ENCODE measurements at regions not wholly inside any gene's neighbourhood (a gene's known extent, or its start where the extent isn't known, plus 50 kb on each side); places are given as distances from the start of the nearest gene placed in this dataset.

DNA sequence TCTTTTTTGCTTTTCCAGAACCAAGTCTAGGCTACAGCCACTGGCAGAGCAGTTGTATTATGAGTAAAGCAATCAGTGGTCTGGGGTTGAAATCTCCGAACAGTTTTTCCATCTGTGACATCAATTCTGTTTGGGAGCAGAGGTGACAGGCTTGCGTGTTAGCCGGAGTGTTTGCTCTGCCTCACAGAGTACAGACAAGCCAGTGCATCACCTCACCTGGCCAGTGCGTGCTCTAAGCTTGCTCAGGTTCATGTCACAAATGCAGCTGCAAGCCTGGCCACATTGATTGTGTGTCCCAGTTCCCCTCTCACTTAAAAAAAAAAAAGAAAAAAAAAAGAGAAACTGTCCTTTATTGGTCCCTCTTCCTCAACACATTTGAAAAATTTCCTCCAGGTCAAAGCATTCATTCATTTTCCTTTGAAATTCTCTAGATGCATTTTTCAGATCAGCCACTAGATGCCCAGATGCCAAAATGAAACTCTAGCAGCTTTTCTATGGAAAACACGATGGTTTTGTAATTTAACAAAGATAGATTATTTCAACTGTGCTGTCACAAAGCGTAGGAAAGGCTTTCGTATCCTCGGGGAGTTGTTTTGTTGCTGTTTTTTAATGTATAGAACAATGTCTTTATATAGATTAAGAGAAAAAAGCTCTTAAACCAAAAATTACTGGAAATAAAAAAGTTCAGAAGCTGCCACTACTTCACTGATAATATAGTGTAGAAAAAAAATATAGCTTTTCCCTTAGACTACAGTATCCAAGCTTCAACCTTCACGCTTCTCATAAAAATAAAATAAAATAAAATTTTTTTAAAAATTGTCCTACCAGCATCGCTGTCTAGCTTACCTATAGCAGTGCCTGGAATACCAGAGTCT is 585.5 kb downstream of the TLE1 start:
- no peak for DNase-seq (ENCODE audit: low read depth)

DNA sequence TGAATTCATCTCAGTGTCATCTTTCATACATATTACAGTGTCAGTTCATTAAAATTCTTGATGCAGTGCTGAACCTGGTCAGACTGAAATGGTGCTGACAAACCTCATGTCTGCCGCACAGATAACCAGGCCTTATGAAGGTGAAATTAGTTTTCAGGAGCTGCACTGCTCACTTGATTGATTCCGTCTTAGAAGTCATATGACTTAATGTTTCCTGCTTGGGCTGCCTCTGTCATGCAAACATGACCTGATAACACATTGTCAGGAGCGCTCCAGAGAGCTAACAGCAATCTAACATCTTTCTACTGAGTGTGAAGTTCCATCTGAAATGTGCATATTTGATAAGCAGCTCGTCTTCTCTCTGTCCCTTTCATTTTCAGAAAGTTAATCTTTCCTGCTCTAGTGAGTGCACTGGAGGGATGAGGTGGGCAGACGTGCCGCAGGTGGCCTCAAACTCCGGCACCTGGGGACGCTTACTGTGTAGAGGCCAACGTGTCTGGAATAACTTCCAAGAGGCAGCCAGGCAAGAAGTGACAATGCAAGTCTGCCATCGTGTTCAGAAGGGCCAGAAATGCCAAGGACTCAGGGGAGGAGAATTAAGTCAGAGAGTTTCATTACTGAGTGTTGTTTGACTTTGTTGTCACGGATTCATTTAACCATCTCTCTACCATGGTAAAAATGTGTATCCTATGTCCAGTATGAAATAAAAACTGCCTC is 592.1 kb downstream of the TLE1 start:
- no peak for DNase-seq (ENCODE audit: low read depth)
- TF ChIP-seq, protein P1, sequence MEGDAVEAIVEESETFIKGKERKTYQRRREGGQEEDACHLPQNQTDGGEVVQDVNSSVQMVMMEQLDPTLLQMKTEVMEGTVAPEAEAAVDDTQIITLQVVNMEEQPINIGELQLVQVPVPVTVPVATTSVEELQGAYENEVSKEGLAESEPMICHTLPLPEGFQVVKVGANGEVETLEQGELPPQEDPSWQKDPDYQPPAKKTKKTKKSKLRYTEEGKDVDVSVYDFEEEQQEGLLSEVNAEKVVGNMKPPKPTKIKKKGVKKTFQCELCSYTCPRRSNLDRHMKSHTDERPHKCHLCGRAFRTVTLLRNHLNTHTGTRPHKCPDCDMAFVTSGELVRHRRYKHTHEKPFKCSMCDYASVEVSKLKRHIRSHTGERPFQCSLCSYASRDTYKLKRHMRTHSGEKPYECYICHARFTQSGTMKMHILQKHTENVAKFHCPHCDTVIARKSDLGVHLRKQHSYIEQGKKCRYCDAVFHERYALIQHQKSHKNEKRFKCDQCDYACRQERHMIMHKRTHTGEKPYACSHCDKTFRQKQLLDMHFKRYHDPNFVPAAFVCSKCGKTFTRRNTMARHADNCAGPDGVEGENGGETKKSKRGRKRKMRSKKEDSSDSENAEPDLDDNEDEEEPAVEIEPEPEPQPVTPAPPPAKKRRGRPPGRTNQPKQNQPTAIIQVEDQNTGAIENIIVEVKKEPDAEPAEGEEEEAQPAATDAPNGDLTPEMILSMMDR (IDR thresholded peaks at IDR 0.05; ENCODE audit: low read depth, low read length, missing control alignments) = no peak
- H3K4me3 ChIP-seq (ENCODE audit: low read depth, low read length) = no peak overlapping the region

More for the DNA sequence above, 585.5 kb downstream of the TLE1 start:
- TF ChIP-seq, protein P1 (IDR thresholded peaks at IDR 0.05; ENCODE audit: low read depth, low read length, missing control alignments) = no peak
- no peak overlapping the region for H3K4me3 ChIP-seq (ENCODE audit: low read depth, low read length)

DNA sequence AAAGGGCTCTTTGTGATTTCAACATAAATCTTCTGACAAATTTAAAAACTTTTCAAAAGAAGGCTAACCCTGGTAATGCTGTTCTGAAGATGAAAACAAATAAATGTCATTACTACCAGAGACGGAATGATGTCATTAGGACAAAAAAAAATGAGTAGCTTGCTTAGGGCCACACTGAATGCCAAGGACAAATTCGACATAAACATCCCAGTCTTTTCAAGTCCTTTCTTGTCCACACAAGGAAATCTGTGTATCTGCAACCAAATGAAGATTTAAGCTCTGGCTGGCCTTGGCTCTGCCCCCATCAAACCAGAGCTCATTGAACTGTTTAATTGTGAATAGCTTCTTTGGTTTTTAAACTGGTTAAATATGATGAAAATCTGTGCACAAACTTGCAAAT is 592.7 kb downstream of the TLE1 start:
- no peak for DNase-seq (ENCODE audit: low read depth)

DNA sequence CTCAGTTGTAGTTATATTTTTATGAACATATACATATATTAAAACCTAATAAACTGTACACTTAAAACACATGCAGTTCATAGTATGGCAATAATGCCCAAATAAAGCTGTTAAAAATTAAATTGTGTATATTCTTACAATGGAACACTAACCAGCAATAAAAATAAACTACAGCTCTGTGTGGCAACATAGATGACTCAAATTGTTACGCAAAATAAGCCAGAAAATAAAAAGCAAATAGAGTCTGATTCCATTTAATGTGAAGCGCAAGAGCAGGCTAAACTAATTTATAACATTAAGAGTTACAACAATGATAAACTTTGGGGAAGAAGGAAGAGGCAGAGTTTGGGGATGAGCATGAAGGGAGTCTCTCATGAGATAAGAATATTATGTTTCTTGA is 597.3 kb downstream of the TLE1 start:
- H3K4me3 ChIP-seq (ENCODE audit: low read depth, low read length) = no peak overlapping the region
- TF ChIP-seq, protein P1 (IDR thresholded peaks at IDR 0.05; ENCODE audit: low read depth, low read length, missing control alignments) = no peak
- DNase-seq (ENCODE audit: low read depth) = no peak

More for the DNA sequence above, 592.7 kb downstream of the TLE1 start:
- TF ChIP-seq, protein P1 (IDR thresholded peaks at IDR 0.05; ENCODE audit: low read depth, low read length, missing control alignments) = no peak
- no peak overlapping the region for H3K4me3 ChIP-seq (ENCODE audit: low read depth, low read length)

DNA sequence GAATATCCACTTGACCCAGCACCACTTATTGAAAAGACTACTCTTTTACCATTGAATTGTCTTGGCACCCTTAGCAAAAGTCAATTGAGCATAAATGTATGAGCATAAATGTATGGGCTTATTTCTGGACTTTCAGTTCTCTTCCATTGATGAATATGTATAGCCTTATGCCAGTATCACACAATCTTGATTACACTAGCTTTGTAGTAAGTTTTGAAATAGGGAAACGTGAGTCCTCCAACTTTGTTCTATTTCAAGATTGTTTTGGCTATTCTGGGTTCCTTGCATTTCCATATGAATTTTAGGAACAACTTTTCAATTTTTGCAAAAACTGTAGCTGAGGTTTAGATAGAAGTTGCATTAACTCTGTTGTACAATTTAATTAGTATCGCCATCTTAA is 601.0 kb downstream of the TLE1 start:
- no peak for DNase-seq (ENCODE audit: low read depth)
- TF ChIP-seq, protein P1 (IDR thresholded peaks at IDR 0.05; ENCODE audit: low read depth, low read length, missing control alignments) = no peak
- no peak overlapping the region for H3K4me3 ChIP-seq (ENCODE audit: low read depth, low read length)

DNA sequence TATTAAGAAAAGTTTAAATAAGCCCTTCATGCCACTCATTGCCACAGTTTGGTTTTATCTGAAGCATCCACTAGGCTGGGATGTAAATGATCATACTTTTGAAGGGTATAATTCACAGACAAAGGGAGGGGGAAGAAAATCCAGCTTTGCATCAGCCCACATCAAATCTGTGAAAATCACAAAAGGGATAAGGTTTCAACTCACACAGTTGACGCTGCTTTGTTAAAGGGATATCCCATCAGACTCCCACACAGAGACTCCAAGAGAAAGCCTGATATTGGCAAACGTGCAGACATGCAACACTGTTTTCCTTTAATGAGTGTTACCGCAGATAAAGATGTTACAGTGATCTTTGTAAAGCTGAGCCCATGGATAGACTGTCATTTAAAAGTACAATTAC is 602.9 kb downstream of the TLE1 start:
- no peak for DNase-seq (ENCODE audit: low read depth)
- TF ChIP-seq, protein P1 (IDR thresholded peaks at IDR 0.05; ENCODE audit: low read depth, low read length, missing control alignments) = no peak
- H3K4me3 ChIP-seq (ENCODE audit: low read depth, low read length) = no peak overlapping the region
